A673 (cell line): ENCODE measurements at regions not wholly inside any gene's neighbourhood (a gene's known extent, or its start where the extent isn't known, plus 50 kb on each side); places are given as distances from the start of the nearest gene placed in this dataset.

Source experiments
- EZH2 ChIP-seq: fragments of 200-600 bp; sonication (generic); IDR thresholded peaks from 2 replicates; pipeline ENCODE4 v1.6.1; 2017; ENCODE audit warnings: borderline replicate concordance, low read depth, mild to moderate bottlenecking, mixed read lengths, antibody characterized with exemption, low read length; ENCODE audit not compliant: poor library complexity, severe bottlenecking
- TF ChIP-seq, protein P1 (sequence below): fragments of 300-800, 200-600 bp; sonication (generic); conservative IDR thresholded peaks from 2 replicates; pipeline ENCODE4 v1.5.1; 2017; ENCODE audit warnings: low read depth, mild to moderate bottlenecking, antibody characterized with exemption, low read length, moderate library complexity, mixed read lengths

DNA sequence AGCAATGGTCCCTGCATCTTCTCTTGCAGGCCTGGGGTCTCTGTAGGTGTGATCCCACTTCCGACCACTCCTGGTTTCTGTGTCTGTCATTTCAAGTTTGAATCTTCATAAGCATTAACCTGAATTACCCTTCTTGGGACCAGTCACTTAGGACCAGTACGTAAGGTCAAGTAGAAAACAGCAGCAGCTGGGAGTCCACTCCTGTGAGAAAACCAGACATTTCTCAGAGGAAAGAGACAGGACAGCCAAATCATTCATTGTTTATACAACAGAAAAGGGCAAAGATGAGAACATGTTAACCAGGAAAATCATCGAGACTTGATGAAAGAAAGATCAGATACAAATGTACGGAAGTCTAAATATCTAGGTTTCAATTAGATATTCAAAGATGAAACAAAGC, 163.0 kb downstream of the MREG start:
- TF ChIP-seq, protein P1, sequence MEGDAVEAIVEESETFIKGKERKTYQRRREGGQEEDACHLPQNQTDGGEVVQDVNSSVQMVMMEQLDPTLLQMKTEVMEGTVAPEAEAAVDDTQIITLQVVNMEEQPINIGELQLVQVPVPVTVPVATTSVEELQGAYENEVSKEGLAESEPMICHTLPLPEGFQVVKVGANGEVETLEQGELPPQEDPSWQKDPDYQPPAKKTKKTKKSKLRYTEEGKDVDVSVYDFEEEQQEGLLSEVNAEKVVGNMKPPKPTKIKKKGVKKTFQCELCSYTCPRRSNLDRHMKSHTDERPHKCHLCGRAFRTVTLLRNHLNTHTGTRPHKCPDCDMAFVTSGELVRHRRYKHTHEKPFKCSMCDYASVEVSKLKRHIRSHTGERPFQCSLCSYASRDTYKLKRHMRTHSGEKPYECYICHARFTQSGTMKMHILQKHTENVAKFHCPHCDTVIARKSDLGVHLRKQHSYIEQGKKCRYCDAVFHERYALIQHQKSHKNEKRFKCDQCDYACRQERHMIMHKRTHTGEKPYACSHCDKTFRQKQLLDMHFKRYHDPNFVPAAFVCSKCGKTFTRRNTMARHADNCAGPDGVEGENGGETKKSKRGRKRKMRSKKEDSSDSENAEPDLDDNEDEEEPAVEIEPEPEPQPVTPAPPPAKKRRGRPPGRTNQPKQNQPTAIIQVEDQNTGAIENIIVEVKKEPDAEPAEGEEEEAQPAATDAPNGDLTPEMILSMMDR = no peak
- TF ChIP-seq EZH2 = no peak
